RWPE2 (cell line): ENCODE measurements at regions not wholly inside any gene's neighbourhood (a gene's known extent, or its start where the extent isn't known, plus 50 kb on each side); places are given as distances from the start of the nearest gene placed in this dataset.

Experiments used
- ATAC-seq: fragments of 200-7000 bp; cut with Tn5 transposase; 3 replicates; pipeline ENCODE4 v1.9.1; 2021; ENCODE audit warnings: low read depth
- DNase-seq: peaks from one replicate; pipeline ENCODE4 v3.0.0-alpha.2; 2020; ENCODE audit warnings: low spot score
- H3K27ac ChIP-seq: fragments of 450-650 bp; 2 replicates; pipeline ENCODE4 v1.5.1; 2017; ENCODE audit warnings: mild to moderate bottlenecking; ENCODE audit not compliant: poor library complexity, severe bottlenecking
- H3K27me3 ChIP-seq: fragments of 250-450 bp; sonication (Bioruptor Pico); 2 replicates; pipeline ENCODE4 v1.5.1; 2021; ENCODE audit warnings: mild to moderate bottlenecking, moderate library complexity; ENCODE audit not compliant: insufficient read depth, poor library complexity, severe bottlenecking
- H3K36me3 ChIP-seq: fragments of 250-450 bp; sonication (Bioruptor Pico); 2 replicates; pipeline ENCODE4 v1.5.1; 2020; ENCODE audit warnings: low read depth, mild to moderate bottlenecking, moderate library complexity
- H3K4me1 ChIP-seq: fragments of 250-450 bp; sonication (Bioruptor Pico); 2 replicates; pipeline ENCODE4 v1.5.1; 2021; ENCODE audit warnings: mild to moderate bottlenecking, moderate library complexity; ENCODE audit not compliant: insufficient read depth, poor library complexity, severe bottlenecking
- H3K4me3 ChIP-seq: fragments of 250-450 bp; sonication (Bioruptor Pico); 2 replicates; pipeline ENCODE4 v1.5.1; 2021; ENCODE audit warnings: mild to moderate bottlenecking, moderate library complexity; ENCODE audit not compliant: severe bottlenecking
- H3K9me3 ChIP-seq: fragments of 250-450 bp; sonication (Bioruptor Pico); 2 replicates; pipeline ENCODE4 v1.5.1; 2021; ENCODE audit warnings: mild to moderate bottlenecking, moderate library complexity; ENCODE audit not compliant: severe bottlenecking
- TF ChIP-seq, protein P1 (sequence below): fragments of 450-650 bp; IDR thresholded peaks from one replicate; pipeline ENCODE4 v1.5.1; 2017; ENCODE audit warnings: mild to moderate bottlenecking, moderate library complexity; ENCODE audit not compliant: poor library complexity, severe bottlenecking

DNA sequence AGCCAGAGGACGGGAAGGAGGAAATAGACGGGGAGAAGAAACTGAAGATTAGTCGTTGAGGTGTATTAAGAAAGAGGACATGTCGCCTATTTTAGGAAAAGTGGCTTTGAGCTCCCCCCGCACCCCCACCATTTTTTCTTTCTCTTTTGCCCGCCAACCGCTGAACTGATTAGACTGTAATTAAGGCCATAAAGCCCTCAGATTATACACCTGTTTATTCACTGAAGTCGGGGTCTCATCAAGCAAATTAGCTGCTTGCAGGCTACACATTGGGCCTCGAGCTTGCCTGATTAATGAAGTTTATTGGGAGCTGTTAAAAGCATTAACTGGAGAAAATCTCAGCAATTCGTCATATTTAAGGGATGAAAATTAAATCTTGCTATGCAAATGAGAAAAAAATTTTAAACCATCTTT, 119.4 kb upstream of the RRP15 start:
- DNase-seq (no peak), ATAC-seq (no peak)
- Histone ChIP-seq H3K27ac (no peak overlapping the region), H3K36me3 (no peaks in the 10 kb centered on the region), H3K4me3 (peak overlapping the region; percentile 25), H3K27me3 (peaks cover 65% of the 10 kb centered on the region), H3K9me3 (no peaks in the 10 kb centered on the region), H3K4me1 (no peaks in the 10 kb centered on the region)
- TF ChIP-seq, protein P1, sequence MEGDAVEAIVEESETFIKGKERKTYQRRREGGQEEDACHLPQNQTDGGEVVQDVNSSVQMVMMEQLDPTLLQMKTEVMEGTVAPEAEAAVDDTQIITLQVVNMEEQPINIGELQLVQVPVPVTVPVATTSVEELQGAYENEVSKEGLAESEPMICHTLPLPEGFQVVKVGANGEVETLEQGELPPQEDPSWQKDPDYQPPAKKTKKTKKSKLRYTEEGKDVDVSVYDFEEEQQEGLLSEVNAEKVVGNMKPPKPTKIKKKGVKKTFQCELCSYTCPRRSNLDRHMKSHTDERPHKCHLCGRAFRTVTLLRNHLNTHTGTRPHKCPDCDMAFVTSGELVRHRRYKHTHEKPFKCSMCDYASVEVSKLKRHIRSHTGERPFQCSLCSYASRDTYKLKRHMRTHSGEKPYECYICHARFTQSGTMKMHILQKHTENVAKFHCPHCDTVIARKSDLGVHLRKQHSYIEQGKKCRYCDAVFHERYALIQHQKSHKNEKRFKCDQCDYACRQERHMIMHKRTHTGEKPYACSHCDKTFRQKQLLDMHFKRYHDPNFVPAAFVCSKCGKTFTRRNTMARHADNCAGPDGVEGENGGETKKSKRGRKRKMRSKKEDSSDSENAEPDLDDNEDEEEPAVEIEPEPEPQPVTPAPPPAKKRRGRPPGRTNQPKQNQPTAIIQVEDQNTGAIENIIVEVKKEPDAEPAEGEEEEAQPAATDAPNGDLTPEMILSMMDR, result no peak

DNA sequence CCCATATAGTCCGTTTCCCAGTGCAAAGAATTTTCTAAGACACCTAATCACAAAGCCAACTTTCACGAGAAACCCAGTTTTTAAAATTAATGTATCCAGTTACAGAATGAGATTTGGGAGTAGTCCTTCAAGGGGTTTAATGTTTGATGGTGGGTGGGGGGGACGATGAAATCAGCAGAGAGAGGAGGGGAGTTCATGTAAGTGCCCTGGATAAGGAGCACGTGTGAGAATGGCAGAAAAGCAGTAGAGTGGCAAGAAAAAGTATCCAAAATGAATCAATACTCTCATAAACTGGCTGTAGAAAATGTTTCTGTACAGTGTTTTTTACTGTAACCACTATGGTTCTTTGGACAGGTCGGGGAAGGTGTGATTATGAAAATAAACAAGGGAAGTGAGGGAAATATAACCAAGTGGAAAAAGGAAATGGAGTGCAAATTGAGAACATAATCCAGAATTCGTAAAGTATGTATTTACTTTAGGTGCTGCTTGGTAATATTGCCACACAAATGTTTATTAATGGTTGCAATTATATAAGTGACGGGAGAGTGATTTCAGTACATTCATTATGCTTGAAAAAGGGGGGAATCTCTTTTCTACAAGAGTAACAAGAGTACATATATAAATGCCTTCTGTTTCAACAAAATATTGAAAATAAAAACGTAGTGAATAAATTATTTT, 118.7 kb upstream of the RRP15 start:
- DNase-seq, result no peak
- Histone ChIP-seq H3K9me3 (no peaks in the 10 kb centered on the region), H3K27ac (no peak overlapping the region), H3K4me3 (no peak overlapping the region), H3K4me1 (no peaks in the 10 kb centered on the region), H3K36me3 (no peaks in the 10 kb centered on the region), H3K27me3 (peaks cover 68% of the 10 kb centered on the region)
- TF ChIP-seq, protein P1, result no peak
- ATAC-seq, result no peak

DNA sequence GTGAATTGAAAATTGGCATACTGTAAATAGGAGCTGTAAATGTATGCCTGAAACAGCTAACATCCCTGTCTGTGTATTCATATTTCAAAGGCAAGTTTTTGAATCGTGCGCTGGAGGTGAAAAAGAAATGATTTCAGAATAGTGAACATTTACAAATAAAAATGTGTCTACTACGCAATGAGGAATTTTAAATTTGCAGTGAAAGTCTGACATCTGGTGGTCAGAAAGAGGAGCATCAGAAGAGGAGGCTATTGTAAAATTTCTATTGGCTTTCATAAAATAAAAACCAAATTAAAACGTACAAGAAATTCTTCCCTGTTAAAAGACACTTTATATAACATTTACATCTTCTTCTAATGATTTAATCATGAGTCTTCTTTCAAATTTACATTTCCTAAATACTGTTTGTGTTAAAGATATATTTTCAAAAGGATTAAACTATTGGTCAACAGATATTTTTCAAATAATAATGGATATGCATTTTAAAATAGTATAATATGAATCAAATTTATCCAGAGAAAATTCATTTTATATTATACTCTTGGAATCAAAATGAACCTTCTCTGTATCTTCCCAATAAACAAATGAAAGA, 113.7 kb upstream of the RRP15 start:
- Histone ChIP-seq H3K9me3 (no peaks in the 10 kb centered on the region), H3K27me3 (peaks cover 24% of the 10 kb centered on the region), H3K4me3 (no peak overlapping the region), H3K27ac (no peak overlapping the region), H3K36me3 (no peaks in the 10 kb centered on the region), H3K4me1 (no peaks in the 10 kb centered on the region)
- ATAC-seq, result no peak
- DNase-seq, result no peak
- TF ChIP-seq, protein P1, result peak; percentile 52

DNA sequence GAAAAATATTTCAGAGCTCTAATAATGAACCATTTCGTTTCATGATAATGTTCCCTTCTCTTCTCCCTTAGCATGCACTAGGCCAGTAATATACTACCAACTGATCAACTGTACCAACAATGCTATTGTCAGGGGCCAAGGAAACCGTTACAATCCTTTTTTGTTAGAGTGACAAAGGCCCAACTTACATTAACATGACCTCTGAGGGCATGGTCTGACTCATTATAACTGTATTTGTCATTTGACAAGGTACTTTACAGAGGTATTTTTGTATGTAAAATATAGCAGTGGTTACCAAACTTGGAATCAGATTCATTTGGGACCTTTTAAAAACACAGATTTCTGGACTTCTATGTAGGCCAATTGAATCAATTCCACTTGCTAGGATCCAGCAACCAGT, 102.6 kb upstream of the RRP15 start:
- TF ChIP-seq, protein P1, result no peak
- Histone ChIP-seq H3K9me3 (no peaks in the 10 kb centered on the region), H3K27me3 (no peaks in the 10 kb centered on the region), H3K36me3 (no peaks in the 10 kb centered on the region), H3K4me1 (no peaks in the 10 kb centered on the region), H3K4me3 (no peak overlapping the region), H3K27ac (no peak overlapping the region)
- no peak for DNase-seq
- ATAC-seq, result no peak

DNA sequence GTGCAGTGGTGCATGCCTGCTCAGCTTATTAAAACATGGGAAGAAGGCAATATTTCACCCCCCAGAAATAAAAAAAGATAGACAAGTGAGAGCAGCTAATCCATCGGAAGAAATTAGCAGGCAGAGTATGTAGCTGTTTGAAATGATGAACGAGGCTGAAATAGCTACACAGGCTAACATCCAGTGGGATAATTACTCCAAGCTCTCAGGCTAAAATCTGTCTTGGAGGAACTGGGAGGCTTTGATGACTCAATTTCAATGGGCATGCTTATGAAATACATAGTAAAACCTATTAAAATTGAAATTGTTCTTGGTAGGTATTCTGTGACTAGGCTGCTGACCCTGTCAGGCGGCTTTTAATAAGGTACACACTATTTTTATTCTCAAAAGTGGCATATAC, 84.1 kb upstream of the RRP15 start:
- no peaks in the 10 kb centered on the region for H3K27me3 ChIP-seq
- H3K27ac ChIP-seq, result no peak overlapping the region
- no peak overlapping the region for H3K4me3 ChIP-seq
- no peak for DNase-seq
- TF ChIP-seq, protein P1, result no peak
- no peak for ATAC-seq
- H3K9me3 ChIP-seq, result no peaks in the 10 kb centered on the region
- no peaks in the 10 kb centered on the region for H3K36me3 ChIP-seq
- H3K4me1 ChIP-seq, result no peaks in the 10 kb centered on the region
